ENCODE measurements at regions not wholly inside any gene's neighbourhood (a gene's known extent, or its start where the extent isn't known, plus 50 kb on each side); places are given as distances from the start of the nearest gene placed in this dataset.

GRCh38 chr2:6641956-6642355, 223.8 kb downstream of the CMPK2 start:
- TF ChIP-seq, protein P1, sequence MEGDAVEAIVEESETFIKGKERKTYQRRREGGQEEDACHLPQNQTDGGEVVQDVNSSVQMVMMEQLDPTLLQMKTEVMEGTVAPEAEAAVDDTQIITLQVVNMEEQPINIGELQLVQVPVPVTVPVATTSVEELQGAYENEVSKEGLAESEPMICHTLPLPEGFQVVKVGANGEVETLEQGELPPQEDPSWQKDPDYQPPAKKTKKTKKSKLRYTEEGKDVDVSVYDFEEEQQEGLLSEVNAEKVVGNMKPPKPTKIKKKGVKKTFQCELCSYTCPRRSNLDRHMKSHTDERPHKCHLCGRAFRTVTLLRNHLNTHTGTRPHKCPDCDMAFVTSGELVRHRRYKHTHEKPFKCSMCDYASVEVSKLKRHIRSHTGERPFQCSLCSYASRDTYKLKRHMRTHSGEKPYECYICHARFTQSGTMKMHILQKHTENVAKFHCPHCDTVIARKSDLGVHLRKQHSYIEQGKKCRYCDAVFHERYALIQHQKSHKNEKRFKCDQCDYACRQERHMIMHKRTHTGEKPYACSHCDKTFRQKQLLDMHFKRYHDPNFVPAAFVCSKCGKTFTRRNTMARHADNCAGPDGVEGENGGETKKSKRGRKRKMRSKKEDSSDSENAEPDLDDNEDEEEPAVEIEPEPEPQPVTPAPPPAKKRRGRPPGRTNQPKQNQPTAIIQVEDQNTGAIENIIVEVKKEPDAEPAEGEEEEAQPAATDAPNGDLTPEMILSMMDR (conservative IDR thresholded peaks at IDR 0.05): no peak
- TF ChIP-seq EZH2 (IDR thresholded peaks at IDR 0.05; ENCODE audit: low read depth): no peak

Data from PC-9 (cell line).